ENCODE measurements at regions not wholly inside any gene's neighbourhood (a gene's known extent, or its start where the extent isn't known, plus 50 kb on each side); places are given as distances from the start of the nearest gene placed in this dataset.

GRCh38 chr11:134647066-134647743 is 235.2 kb upstream of the B3GAT1 start:
- DNase-seq (ENCODE audit: low spot score): peak; percentile 40

GRCh38 chr11:134646561-134646960 is 234.5 kb upstream of the B3GAT1 start:
- no peak for DNase-seq (ENCODE audit: low spot score)

- DNase-seq (ENCODE audit: low spot score): no peak
Observed at GRCh38 chr11:134645576-134645975, 233.5 kb upstream of the B3GAT1 start.

GRCh38 chr11:134644476-134645456 is 232.7 kb upstream of the B3GAT1 start:
- DNase-seq (ENCODE audit: low spot score): no peak

- no peak for DNase-seq (ENCODE audit: low spot score)
Observed at GRCh38 chr11:134643115-134644012, 231.3 kb upstream of the B3GAT1 start.

- no peak for DNase-seq (ENCODE audit: low spot score)
Observed at GRCh38 chr11:134642206-134642605, 230.2 kb upstream of the B3GAT1 start.

GRCh38 chr11:134640971-134641968 is 229.2 kb upstream of the B3GAT1 start:
- no peak for DNase-seq (ENCODE audit: low spot score)

GRCh38 chr11:134640536-134640935 is 228.5 kb upstream of the B3GAT1 start:
- no peak for DNase-seq (ENCODE audit: low spot score)

GRCh38 chr11:134639586-134640330 is 227.7 kb upstream of the B3GAT1 start:
- DNase-seq (ENCODE audit: low spot score): no peak

- DNase-seq (ENCODE audit: low spot score): no peak
Observed at GRCh38 chr11:134638796-134639430, 226.9 kb upstream of the B3GAT1 start.

- no peak for DNase-seq (ENCODE audit: low spot score)
Observed at GRCh38 chr11:134637091-134638015, 225.3 kb upstream of the B3GAT1 start.

GRCh38 chr11:134636071-134636470 is 224.0 kb upstream of the B3GAT1 start:
- no peak for DNase-seq (ENCODE audit: low spot score)

- peak; percentile 21 for DNase-seq (ENCODE audit: low spot score)
Observed at GRCh38 chr11:134634897-134635831, 223.1 kb upstream of the B3GAT1 start.

- DNase-seq (ENCODE audit: low spot score): no peak
Observed at GRCh38 chr11:134633276-134633675, 221.2 kb upstream of the B3GAT1 start.

- DNase-seq (ENCODE audit: low spot score): no peak
Observed at GRCh38 chr11:134632347-134633119, 220.5 kb upstream of the B3GAT1 start.

GRCh38 chr11:134630861-134631260 is 218.8 kb upstream of the B3GAT1 start:
- DNase-seq (ENCODE audit: low spot score): no peak

- DNase-seq (ENCODE audit: low spot score): no peak
Observed at GRCh38 chr11:134628426-134628825, 216.4 kb upstream of the B3GAT1 start.

Data from putamen (tissue), 1 donor.